ENCODE measurements at regions not wholly inside any gene's neighbourhood (a gene's known extent, or its start where the extent isn't known, plus 50 kb on each side); places are given as distances from the start of the nearest gene placed in this dataset.

- FAIRE-seq (no peak), DNase-seq (ENCODE audit: insufficient read length, low spot score) (no peak)
- no peak for TF ChIP-seq POLR2A (IDR thresholded peaks at IDR 0.05; ENCODE audit: low read depth, low read length)
These were observed 382.7 kb downstream of the HDGFL1 start for GRCh38 chr6:22952097-22952496.

DNA sequence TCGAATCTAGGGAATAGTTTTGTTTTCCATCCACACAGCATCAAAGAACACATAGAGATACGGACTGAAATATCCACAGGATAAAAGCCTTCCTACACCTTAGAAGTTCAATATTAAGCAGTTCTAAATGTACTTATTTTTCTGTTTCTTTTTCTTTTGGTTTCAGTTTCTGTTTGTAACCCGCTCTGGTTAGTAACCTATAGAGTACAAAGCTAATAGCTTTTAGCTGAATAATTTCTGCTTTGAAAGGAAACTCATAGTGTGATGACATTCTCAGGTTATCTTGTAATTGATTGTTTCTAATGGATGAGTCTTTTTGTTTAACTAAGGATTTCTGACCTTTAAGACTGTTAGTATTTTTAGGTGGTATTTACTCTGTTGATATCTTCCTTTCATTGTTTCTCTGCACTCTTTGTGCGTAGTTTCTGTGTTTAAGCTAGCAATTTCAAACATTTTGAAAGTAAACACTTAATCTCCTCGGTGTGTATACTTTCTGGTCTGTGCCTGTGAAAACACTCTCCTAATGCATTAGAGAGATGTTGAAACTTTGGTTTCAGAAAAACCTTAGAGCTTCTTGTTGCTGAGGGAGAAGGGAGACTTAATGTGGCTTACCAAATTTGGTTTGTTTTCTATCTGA, 385.5 kb downstream of the HDGFL1 start:
- DNase-seq (ENCODE audit: insufficient read length, low spot score) (no peak), FAIRE-seq (peak; percentile 43)
- no peak for TF ChIP-seq POLR2A (IDR thresholded peaks at IDR 0.05; ENCODE audit: low read depth, low read length)

DNA sequence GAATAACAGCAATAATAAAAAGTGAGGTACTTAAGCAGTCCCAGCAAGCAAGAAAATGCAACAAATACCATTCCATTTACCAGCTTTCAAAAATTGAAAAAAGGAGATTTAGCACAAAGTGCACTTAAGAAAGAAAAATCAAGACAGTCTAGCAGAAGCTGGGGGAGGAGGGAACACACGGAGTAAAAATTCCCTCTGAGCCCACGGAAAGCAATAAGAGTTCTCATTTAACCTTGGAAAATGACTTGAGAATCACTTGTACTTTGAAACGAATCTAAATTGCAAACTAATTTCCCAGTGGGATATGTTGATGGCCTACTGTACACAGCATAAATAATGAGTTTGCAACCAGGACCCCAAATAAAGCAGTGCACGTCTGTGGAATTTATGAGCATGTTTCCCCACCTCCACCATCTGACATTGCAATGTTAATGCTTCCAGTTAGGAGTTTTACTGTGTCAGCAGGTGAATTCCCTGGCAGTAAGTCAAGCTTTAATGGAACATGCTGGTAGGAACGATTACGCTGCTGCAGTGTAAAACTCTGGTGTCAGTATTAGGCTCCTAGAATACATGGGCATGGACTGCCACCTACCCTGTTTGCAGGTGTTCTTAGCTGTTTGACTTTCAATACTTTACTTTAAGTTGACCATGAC, 386.8 kb downstream of the HDGFL1 start:
- FAIRE-seq (no peak), DNase-seq (ENCODE audit: insufficient read length, low spot score) (no peak)
- no peak for TF ChIP-seq POLR2A (IDR thresholded peaks at IDR 0.05; ENCODE audit: low read depth, low read length)

DNA sequence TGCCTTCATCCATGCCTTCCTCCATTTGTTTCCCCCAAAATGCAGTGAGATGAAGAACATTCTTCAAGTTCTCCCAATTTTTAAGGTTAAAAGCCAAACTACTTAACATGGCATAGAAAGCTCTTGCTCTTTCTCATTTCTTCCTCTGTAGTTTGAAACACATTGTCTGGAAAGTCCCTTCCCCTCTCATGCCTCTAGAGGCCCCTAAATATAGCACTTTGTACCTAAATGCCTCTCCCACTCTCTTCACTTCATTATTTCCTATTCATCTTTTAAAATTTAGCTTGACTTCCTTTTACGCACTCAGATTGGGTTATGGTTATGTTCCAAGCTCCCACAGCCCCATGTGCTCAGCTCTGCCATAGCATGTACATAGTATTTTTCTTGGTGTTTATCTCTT, 389.3 kb downstream of the HDGFL1 start:
- DNase-seq (ENCODE audit: insufficient read length, low spot score) (no peak), FAIRE-seq (no peak)
- no peak for TF ChIP-seq POLR2A (IDR thresholded peaks at IDR 0.05; ENCODE audit: low read depth, low read length)

- TF ChIP-seq POLR2A (IDR thresholded peaks at IDR 0.05; ENCODE audit: low read depth, low read length) = no peak
- no peak for DNase-seq (ENCODE audit: insufficient read length, low spot score)
- no peak for FAIRE-seq
These were observed 390.2 kb downstream of the HDGFL1 start for GRCh38 chr6:22959571-22959970.

- FAIRE-seq (no peak), DNase-seq (ENCODE audit: insufficient read length, low spot score) (no peak)
- TF ChIP-seq POLR2A (IDR thresholded peaks at IDR 0.05; ENCODE audit: low read depth, low read length) = no peak
These were observed 395.0 kb downstream of the HDGFL1 start for GRCh38 chr6:22964334-22964733.

GRCh38 chr6:22965889-22966288, 396.5 kb downstream of the HDGFL1 start:
- no peak for FAIRE-seq

DNA sequence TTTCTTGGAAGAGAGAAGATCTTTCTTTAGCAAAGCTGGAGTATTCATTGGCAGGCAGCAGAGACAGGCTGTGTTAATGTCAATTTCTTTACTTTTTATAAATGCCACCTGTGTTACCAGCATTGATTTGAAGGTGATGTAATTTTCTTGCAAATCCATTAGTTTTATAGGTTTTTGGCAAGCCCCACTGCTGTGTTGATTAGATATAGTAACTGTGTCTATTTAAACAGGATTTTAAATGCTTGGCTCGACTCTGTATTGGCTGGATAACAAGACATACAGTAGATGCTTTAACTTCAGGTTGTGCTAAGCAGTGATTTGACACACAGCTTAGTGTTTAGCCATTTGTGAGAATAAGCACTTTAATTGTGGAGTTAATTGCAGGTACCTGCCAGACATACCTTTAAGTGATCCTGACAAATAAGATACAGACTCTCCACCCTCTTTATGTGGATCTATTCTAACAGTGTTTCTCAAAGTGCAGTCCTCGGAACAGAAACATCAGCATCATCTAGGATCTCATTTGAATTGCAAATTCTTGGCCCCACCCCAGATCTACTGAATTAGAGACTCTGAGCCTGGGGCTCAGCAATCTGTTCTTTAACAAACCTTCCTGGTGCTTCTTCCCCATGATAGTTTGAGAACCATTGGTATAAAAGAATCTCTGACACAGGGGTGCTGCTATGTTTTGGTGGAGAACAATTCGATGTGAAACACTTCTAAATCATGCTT, 397.5 kb downstream of the HDGFL1 start:
- DNase-seq (ENCODE audit: insufficient read length, low spot score) = no peak
- no peak for FAIRE-seq
- TF ChIP-seq POLR2A (IDR thresholded peaks at IDR 0.05; ENCODE audit: low read depth, low read length) = no peak

More at GRCh38 chr6:22965889-22966288, 396.5 kb downstream of the HDGFL1 start:
- DNase-seq (ENCODE audit: insufficient read length, low spot score) = no peak
- no peak for TF ChIP-seq POLR2A (IDR thresholded peaks at IDR 0.05; ENCODE audit: low read depth, low read length)

DNA sequence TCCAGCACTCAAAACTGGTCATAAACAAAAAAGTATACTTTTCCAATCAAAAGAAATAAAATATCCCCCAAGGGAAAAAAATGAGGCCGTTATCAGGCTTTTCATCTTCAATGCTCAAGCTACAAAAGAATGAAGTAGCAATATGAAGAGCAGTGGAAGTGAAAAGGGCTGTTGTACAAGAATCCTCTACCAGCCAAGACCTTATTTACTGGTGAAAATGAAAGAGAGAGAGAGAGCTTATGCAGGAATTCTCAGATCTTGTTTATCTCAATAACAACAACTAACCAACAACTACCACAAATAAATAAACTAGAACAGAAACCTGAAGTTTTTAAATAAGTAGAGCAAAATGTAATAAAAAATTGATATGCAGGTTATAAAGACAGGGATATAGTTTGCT, 400.6 kb downstream of the HDGFL1 start:
- FAIRE-seq = no peak
- no peak for TF ChIP-seq POLR2A (IDR thresholded peaks at IDR 0.05; ENCODE audit: low read depth, low read length)
- DNase-seq (ENCODE audit: insufficient read length, low spot score) = no peak

DNA sequence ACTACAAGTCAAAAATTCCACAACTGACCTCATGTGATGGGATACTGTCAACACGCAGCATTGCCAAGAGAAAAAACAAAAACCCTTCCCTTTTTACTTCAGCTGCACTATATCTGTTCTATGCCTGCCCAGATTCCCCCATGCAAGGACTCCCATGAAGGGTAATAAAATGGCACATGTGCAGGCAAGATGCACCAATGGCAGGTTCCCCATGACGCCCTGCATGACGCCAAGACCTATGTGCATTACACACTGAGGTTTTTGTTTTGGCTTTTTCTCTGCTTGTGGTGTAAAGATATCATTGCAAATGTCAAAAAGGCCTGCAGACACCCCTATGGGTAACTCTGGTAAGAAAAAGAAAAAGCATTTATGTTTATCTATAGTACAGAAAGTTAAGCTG, 403.4 kb downstream of the HDGFL1 start:
- no peak for TF ChIP-seq POLR2A (IDR thresholded peaks at IDR 0.05; ENCODE audit: low read depth, low read length)
- no peak for FAIRE-seq
- no peak for DNase-seq (ENCODE audit: insufficient read length, low spot score)

DNA sequence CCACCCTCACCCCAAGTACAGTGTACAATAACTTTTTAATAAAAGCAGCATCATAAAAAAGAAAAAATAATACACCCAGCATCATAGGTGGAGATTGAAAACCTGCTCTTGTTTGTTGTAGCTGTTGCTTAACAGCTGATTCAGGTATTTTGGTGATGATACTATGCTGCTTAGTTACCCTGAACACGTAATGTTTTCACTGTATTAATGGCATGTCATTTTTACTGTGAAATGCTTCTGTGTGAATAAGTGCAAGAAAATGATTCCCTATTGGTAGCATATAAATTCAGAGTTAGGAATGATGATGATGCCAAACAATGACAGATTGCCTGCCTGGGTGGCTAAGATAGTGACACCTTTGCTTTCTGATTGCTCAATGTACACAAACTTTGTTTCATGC, 405.7 kb downstream of the HDGFL1 start:
- FAIRE-seq (no peak), DNase-seq (ENCODE audit: insufficient read length, low spot score) (no peak)
- TF ChIP-seq POLR2A (IDR thresholded peaks at IDR 0.05; ENCODE audit: low read depth, low read length) = no peak

DNA sequence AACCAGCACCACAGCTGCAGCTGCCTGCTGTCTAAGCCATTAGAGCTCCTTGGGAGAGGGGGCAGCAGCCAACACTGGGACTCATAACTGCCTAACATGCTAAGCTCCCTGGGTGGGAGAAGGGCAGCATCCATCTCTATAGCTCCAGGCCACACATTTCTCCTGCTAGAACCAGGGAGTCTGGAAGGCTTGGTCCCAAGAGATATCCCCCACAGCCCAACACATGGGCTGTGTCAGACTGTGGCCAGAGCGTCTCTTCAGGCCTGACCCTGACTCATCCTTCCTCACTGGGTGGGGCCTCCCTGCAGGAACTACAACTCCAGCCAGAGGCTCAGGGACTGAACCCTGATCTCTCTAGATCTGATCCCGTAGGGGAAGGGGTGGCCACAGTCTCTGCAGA, 411.1 kb downstream of the HDGFL1 start:
- TF ChIP-seq POLR2A (IDR thresholded peaks at IDR 0.05; ENCODE audit: low read depth, low read length) = no peak
- peak; percentile 74 for FAIRE-seq
- DNase-seq (ENCODE audit: insufficient read length, low spot score) = peak; percentile 2

DNA sequence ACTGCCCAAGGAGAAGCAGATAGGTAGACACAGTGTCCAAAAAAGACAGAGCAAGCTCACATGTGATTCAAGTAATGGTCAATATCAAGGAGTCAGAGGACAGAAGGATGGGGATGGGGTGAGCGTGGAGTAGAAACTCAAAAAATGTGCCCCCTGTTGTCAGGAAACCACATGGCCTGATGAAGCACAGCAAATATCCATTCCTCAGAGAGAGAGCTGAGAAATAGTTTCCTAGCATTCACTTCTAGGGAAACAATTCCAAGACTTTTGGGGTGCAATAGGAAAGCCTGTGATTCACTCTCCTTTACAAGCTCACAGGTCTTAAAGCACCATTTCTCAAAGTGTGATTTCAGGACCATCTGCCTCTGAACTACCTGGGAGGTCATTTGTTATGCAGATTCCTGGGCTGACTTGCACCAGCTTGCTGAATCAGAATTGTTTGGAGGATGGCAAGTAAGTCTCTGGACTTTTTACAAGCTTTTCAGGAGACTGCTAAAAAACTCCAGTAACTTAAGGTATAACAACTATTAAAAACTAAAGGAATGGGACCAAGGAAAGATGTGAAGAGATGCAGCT, 432.8 kb downstream of the HDGFL1 start:
- TF ChIP-seq POLR2A (IDR thresholded peaks at IDR 0.05; ENCODE audit: low read depth, low read length) = no peak
- DNase-seq (ENCODE audit: insufficient read length, low spot score) (no peak), FAIRE-seq (no peak)

- no peak for TF ChIP-seq POLR2A (IDR thresholded peaks at IDR 0.05; ENCODE audit: low read depth, low read length)
- FAIRE-seq (no peak), DNase-seq (ENCODE audit: insufficient read length, low spot score) (no peak)
These were observed 434.5 kb downstream of the HDGFL1 start for GRCh38 chr6:23003671-23004467.
